ENCODE measurements at regions not wholly inside any gene's neighbourhood (a gene's known extent, or its start where the extent isn't known, plus 50 kb on each side); places are given as distances from the start of the nearest gene placed in this dataset.

DNA sequence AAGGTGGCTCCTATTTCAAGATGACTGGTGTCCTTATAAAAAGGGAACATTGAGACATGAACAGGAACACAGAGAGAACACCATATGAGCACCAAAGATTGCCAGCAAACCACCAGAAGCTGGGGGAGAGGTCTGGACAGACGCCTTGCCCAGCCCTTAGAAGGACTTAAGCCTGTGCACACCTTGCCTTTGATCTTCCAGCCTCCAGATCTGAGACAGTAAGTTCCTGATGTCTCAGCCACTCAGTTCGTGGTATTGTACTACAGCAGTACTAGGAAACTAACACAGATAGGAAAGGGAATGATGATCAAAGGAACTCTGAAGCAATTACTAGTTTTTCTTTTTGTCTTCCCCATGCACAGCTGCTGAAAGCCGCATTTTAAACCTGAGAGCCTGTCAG lies 137.3 kb upstream of the FHL2 start:
- TF ChIP-seq, protein P1, sequence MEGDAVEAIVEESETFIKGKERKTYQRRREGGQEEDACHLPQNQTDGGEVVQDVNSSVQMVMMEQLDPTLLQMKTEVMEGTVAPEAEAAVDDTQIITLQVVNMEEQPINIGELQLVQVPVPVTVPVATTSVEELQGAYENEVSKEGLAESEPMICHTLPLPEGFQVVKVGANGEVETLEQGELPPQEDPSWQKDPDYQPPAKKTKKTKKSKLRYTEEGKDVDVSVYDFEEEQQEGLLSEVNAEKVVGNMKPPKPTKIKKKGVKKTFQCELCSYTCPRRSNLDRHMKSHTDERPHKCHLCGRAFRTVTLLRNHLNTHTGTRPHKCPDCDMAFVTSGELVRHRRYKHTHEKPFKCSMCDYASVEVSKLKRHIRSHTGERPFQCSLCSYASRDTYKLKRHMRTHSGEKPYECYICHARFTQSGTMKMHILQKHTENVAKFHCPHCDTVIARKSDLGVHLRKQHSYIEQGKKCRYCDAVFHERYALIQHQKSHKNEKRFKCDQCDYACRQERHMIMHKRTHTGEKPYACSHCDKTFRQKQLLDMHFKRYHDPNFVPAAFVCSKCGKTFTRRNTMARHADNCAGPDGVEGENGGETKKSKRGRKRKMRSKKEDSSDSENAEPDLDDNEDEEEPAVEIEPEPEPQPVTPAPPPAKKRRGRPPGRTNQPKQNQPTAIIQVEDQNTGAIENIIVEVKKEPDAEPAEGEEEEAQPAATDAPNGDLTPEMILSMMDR (IDR thresholded peaks at IDR 0.05) = no peak
- no peak for TF ChIP-seq ZBTB21 (CRISPR knock-in tag; IDR thresholded peaks at IDR 0.05; ENCODE audit: borderline replicate concordance)
- no peak for TF ChIP-seq TEAD4 (CRISPR knock-in tag; IDR thresholded peaks at IDR 0.05)
- TF ChIP-seq, protein P2, sequence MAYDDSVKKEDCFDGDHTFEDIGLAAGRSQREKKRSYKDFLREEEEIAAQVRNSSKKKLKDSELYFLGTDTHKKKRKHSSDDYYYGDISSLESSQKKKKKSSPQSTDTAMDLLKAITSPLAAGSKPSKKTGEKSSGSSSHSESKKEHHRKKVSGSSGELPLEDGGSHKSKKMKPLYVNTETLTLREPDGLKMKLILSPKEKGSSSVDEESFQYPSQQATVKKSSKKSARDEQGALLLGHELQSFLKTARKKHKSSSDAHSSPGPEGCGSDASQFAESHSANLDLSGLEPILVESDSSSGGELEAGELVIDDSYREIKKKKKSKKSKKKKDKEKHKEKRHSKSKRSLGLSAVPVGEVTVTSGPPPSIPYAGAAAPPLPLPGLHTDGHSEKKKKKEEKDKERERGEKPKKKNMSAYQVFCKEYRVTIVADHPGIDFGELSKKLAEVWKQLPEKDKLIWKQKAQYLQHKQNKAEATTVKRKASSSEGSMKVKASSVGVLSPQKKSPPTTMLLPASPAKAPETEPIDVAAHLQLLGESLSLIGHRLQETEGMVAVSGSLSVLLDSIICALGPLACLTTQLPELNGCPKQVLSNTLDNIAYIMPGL (CRISPR knock-in tag; IDR thresholded peaks at IDR 0.05) = no peak
- no peak for TF ChIP-seq ELF4 (CRISPR knock-in tag; IDR thresholded peaks at IDR 0.05; ENCODE audit: low read depth)
- no peak for TF ChIP-seq SP1 (CRISPR knock-in tag; conservative IDR thresholded peaks at IDR 0.05)
- TF ChIP-seq TEAD1 (CRISPR knock-in tag; IDR thresholded peaks at IDR 0.05) = no peak
- TF ChIP-seq ATF1 (CRISPR knock-in tag; IDR thresholded peaks at IDR 0.05) = no peak

Data from WTC11 (cell line).